PC-9 (cell line): ENCODE measurements at regions not wholly inside any gene's neighbourhood (a gene's known extent, or its start where the extent isn't known, plus 50 kb on each side); places are given as distances from the start of the nearest gene placed in this dataset.

Experiments used
- EZH2 ChIP-seq: fragments of 200-600 bp; sonication (generic); IDR thresholded peaks from 2 replicates; pipeline ENCODE4 v1.8.0; 2017; ENCODE audit warnings: antibody characterized with exemption, low read depth
- TF ChIP-seq, protein P1 (sequence below): fragments of 200-600 bp; sonication (generic); conservative IDR thresholded peaks from 2 replicates; pipeline ENCODE4 v1.6.1; 2017; ENCODE audit warnings: mixed run types, antibody characterized with exemption, mild to moderate bottlenecking, moderate library complexity

DNA sequence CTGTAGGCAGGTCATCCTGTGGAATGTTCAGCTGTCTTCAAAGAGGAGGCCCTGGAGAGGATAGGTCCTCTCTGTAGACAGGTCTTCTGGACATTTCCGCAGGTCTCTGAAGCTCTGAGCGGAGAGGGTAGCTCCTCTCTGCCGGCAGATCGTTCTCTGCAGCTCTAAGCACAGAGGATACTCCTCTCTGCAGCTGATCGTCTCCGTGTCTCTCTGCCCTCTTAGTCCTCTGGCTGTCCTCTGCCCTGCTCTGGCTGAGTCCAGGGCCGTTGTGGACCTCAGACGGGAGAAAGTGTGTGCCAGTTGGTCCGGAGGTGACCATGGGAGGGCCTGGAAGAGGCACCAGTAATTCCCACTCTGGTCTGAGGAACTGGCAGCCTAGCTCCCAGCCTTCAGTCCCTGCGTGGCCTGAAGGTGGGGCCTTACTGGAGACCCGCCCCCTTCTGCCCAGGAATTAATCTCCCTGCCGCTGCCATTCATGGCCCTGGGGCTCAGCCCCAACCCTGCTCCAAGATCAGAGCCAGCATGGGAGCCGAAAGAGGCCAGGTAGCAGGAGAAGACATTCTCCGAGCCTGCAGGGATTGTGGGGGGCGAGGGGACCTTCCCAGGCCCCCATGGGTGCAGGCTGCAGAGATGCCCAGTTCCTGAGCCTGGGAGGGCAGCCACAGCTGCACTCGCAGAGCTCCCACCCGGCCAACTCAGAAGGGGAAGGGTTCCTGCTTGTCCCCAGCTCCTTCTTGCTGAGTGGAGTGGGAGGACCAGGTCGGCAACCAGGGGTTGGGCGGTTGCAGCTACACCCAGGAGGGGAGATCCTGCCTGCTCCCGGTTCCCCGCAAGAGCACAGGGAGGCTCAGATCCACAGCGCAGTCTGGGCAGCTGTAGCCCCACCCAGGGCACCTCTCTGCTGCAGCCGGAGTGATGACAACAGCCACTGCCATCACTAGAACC, 488.7 kb downstream of the RSL24D1 start:
- no peak for TF ChIP-seq EZH2
- TF ChIP-seq, protein P1, sequence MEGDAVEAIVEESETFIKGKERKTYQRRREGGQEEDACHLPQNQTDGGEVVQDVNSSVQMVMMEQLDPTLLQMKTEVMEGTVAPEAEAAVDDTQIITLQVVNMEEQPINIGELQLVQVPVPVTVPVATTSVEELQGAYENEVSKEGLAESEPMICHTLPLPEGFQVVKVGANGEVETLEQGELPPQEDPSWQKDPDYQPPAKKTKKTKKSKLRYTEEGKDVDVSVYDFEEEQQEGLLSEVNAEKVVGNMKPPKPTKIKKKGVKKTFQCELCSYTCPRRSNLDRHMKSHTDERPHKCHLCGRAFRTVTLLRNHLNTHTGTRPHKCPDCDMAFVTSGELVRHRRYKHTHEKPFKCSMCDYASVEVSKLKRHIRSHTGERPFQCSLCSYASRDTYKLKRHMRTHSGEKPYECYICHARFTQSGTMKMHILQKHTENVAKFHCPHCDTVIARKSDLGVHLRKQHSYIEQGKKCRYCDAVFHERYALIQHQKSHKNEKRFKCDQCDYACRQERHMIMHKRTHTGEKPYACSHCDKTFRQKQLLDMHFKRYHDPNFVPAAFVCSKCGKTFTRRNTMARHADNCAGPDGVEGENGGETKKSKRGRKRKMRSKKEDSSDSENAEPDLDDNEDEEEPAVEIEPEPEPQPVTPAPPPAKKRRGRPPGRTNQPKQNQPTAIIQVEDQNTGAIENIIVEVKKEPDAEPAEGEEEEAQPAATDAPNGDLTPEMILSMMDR: no peak
